ENCODE measurements at regions not wholly inside any gene's neighbourhood (a gene's known extent, or its start where the extent isn't known, plus 50 kb on each side); places are given as distances from the start of the nearest gene placed in this dataset.

DNA sequence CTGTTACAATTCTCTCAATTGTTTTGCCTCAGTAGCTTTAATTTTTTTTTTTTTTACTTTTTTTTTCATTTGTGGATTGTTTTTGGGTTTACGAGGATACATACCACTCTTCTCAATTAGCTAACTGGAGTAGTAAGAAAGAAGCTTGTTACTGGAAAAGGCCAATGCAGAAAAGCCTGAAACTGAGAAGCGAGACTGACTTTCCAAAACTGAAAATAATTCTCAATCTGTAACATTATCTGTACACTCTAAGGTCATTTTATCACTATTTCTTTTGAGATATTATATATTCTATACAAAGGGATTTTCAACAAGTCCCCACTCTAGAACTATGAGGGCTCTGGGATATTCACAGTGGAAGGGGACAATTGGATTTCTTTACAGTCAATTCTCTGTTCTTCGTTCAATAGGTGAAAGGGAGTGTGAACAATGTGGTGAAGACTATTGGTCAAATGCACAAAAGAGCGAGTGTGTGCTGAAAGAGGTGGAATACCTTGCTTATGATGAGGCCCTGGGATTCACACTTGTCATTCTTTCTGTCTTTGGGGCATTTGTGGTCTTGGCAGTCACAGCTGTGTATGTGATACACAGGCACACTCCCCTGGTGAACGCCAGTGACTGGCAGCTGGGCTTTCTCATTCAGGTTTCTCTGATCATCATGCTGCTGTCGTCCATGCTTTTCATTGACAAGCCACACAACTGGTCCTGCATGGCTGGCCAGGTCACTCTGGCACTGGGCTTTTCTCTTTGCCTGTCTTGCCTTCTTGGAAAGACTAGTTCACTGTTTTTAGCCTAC, 83.9 kb upstream of the KCNAB1 start:
- intact Hi-C loops (cut with micrococcal nuclease): loop anchor here (5.0 kb wide), 1 partner anchor 329 kb away; no protein-coding TSS in a partner anchor
- H3K9me1 ChIP-seq (replicated peaks; ENCODE audit: control insufficient read depth, extremely low read depth, insufficient read depth, low read length): no peaks in the 10 kb centered on the region
- FAIRE-seq (no peak), DNase-seq (ENCODE audit: low read depth, low spot score) (no peak)
- H3K9ac ChIP-seq (replicated peaks; ENCODE audit: extremely low read depth, insufficient read depth, low read length): no peak overlapping the region
- H4K20me1 ChIP-seq (replicated peaks; ENCODE audit: control insufficient read depth, extremely low read depth, insufficient read depth, low read length): no peaks in the 10 kb centered on the region
- CTCF ChIA-PET: no interaction called here
- dilution Hi-C loops (cut with MboI; ENCODE audit: extremely low pct_ligation_motif_present, low sequenced_read_pairs): no loop called here
- H3K4me2 ChIP-seq (ENCODE audit: insufficient read depth, low read length): no peak overlapping the region
- no TSS peak for BruUV-seq (replicated peaks)
- H3K4me3 ChIP-seq (replicated peaks in 1 of 3; ENCODE audit: insufficient read depth in 1 of 3, low read depth in 1 of 3, low read length in 3 of 3): no peak overlapping the region
- H2AFZ ChIP-seq (ENCODE audit: low read depth, low read length): no peak overlapping the region
- no peak overlapping the region for H3K27ac ChIP-seq (ENCODE audit: insufficient read depth, low read depth, low read length)
- TF ChIP-seq CTCF (IDR thresholded peaks at IDR 0.05; ENCODE audit: extremely low read depth in 1 of 2, insufficient read depth in 1 of 2, low read depth in 1 of 2, low read length in 2 of 2) (no peak), POLR2A (IDR thresholded peaks at IDR 0.05; ENCODE audit: low read depth, low read length) (no peak)
- H3K79me2 ChIP-seq (ENCODE audit: control insufficient read depth, insufficient read depth, low read length): no peaks in the 10 kb centered on the region
- POLR2A ChIA-PET: no interaction called here
- no peaks in the 10 kb centered on the region for H3K9me3 ChIP-seq (replicated peaks; ENCODE audit: control insufficient read depth, insufficient read depth, low read length)
- peaks cover 2 to 3% of the 10 kb centered on the region in 2 experiments for H3K27me3 ChIP-seq (ENCODE audit: control insufficient read depth in 2 of 2, insufficient read depth in 2 of 2, low read length in 2 of 2)
- no peaks in the 10 kb centered on the region for H3K36me3 ChIP-seq (ENCODE audit: control insufficient read depth in 2 of 2, extremely low read depth in 1 of 2, insufficient read depth in 2 of 2, low read length in 2 of 2)
- H3K4me1 ChIP-seq (ENCODE audit: control insufficient read depth, extremely low read depth, insufficient read depth, low read length): no peaks in the 10 kb centered on the region

DNA sequence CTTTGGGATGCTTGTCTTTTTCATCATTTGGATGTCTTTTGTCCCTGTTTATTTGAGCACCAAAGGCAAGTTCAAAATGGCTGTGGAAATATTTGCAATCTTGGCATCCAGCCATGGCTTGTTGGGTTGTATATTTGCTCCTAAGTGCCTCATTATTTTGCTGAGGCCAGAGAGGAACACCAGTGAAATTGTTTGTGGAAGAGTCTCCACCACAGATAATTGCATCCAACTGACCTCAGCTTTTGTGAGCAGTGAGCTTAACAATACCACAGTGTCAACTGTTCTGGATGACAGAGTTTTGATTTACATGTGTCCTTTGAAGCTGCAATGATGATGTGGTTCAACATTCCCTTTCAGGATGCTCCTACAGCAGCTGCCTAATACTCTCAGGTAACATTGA, 83.0 kb upstream of the KCNAB1 start:
- no peak for FAIRE-seq
- no peak overlapping the region for H3K9ac ChIP-seq (replicated peaks; ENCODE audit: extremely low read depth, insufficient read depth, low read length)
- dilution Hi-C loops (cut with MboI; ENCODE audit: extremely low pct_ligation_motif_present, low sequenced_read_pairs): no loop called here
- no peak overlapping the region for H3K27ac ChIP-seq (ENCODE audit: insufficient read depth, low read depth, low read length)
- H3K79me2 ChIP-seq (ENCODE audit: control insufficient read depth, insufficient read depth, low read length): no peaks in the 10 kb centered on the region
- no peak overlapping the region for H3K4me3 ChIP-seq (replicated peaks in 1 of 3; ENCODE audit: insufficient read depth in 1 of 3, low read depth in 1 of 3, low read length in 3 of 3)
- no peaks in the 10 kb centered on the region for H3K4me1 ChIP-seq (ENCODE audit: control insufficient read depth, extremely low read depth, insufficient read depth, low read length)
- TF ChIP-seq EZH2 (IDR thresholded peaks at IDR 0.05; ENCODE audit: borderline replicate concordance, low read depth, low read length, severe bottlenecking) (no peak), POLR2A (IDR thresholded peaks at IDR 0.05; ENCODE audit: low read depth, low read length) (no peak), GATA2 (IDR thresholded peaks at IDR 0.05; ENCODE audit: insufficient read depth, insufficient read length, low read depth, low read length) (no peak), CTCF (IDR thresholded peaks at IDR 0.05; ENCODE audit: extremely low read depth in 1 of 2, insufficient read depth in 1 of 2, low read depth in 1 of 2, low read length in 2 of 2) (no peak), FOS (IDR thresholded peaks at IDR 0.05; ENCODE audit: borderline replicate concordance, insufficient read depth, low read length) (no peak), POLR2AphosphoS5 (IDR thresholded peaks at IDR 0.05; ENCODE audit: insufficient read depth, low read depth, low read length) (no peak), JUN (IDR thresholded peaks at IDR 0.05; ENCODE audit: borderline replicate concordance, insufficient read depth, insufficient read length, low read depth) (no peak), MYC (IDR thresholded peaks at IDR 0.05; ENCODE audit: low read depth, low read length) (no peak)
- TF ChIP-seq, protein P1, sequence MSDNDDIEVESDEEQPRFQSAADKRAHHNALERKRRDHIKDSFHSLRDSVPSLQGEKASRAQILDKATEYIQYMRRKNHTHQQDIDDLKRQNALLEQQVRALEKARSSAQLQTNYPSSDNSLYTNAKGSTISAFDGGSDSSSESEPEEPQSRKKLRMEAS (IDR thresholded peaks at IDR 0.05; ENCODE audit: insufficient read depth, insufficient read length): no peak
- H3K36me3 ChIP-seq (ENCODE audit: control insufficient read depth in 2 of 2, extremely low read depth in 1 of 2, insufficient read depth in 2 of 2, low read length in 2 of 2): no peaks in the 10 kb centered on the region
- H4K20me1 ChIP-seq (replicated peaks; ENCODE audit: control insufficient read depth, extremely low read depth, insufficient read depth, low read length): no peaks in the 10 kb centered on the region
- H3K9me1 ChIP-seq (replicated peaks; ENCODE audit: control insufficient read depth, extremely low read depth, insufficient read depth, low read length): no peaks in the 10 kb centered on the region
- DNase-seq (ENCODE audit: low read depth, low spot score): no peak
- no peak overlapping the region for H3K4me2 ChIP-seq (ENCODE audit: insufficient read depth, low read length)
- H3K27me3 ChIP-seq (ENCODE audit: control insufficient read depth in 2 of 2, insufficient read depth in 2 of 2, low read length in 2 of 2): peaks cover 0 to 2% of the 10 kb centered on the region in 2 experiments
- ChIA-PET POLR2A (no interaction called here), CTCF (no interaction called here)
- intact Hi-C loops (cut with micrococcal nuclease): loop anchor here (5.0 kb wide), 1 partner anchor 330 kb away; no protein-coding TSS in a partner anchor
- H2AFZ ChIP-seq (ENCODE audit: low read depth, low read length): no peak overlapping the region
- BruUV-seq (replicated peaks): no TSS peak
- no peaks in the 10 kb centered on the region for H3K9me3 ChIP-seq (replicated peaks; ENCODE audit: control insufficient read depth, insufficient read depth, low read length)

Measured in endothelial cell of umbilical vein (primary cell).